DMS79 (cell line): ENCODE measurements at regions not wholly inside any gene's neighbourhood (a gene's known extent, or its start where the extent isn't known, plus 50 kb on each side); places are given as distances from the start of the nearest gene placed in this dataset.

Source experiments
- DNase-seq: peaks from one replicate; lab custom pipeline; 2025; lab: John Stamatoyannopoulos, UW

DNA sequence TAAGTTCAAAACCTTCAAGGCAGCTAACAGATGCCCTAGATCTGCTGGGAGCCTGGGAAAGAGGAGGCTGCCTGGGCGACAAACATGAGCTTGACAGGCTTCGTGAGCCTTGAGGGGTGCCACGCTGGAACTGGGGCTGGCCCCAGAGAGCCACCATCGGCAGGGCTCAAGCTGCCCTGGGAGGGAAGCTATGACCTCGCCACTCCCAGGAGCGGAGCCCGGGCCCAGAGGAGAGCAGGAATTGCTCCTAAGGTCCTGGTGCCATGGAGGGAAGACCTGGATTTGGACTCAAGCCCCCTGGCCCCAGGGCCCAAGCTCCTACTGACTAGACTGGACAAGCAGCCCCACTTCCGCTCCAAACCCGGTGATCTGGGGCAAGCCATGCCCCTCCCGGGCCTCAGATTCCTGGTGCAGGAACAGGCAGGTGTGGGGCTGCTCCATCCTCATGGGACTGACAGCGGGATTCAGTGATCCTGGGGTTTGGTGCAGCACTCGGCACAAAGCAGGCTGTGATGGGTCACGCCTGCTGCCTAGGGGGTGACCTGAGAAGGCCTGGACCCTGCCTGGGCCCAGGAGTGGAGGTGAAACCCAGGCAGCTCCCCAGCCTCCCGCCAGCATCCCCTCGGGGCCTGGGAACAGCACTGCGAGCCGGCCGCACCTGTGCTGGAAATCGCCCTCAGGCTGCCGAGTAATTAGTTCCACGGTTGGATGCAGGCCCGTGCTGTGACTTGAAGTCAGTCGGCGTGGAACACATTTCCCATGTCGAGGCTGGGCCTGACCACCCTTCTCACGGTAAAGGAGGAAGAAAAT lies 246.9 kb downstream of the NDUFA10 start:
- no peak for DNase-seq

GRCh38 chr2:239777219-239777618 lies 247.9 kb downstream of the NDUFA10 start:
- DNase-seq = no peak

GRCh38 chr2:239776436-239777005 lies 248.6 kb downstream of the NDUFA10 start:
- DNase-seq = no peak

DNA sequence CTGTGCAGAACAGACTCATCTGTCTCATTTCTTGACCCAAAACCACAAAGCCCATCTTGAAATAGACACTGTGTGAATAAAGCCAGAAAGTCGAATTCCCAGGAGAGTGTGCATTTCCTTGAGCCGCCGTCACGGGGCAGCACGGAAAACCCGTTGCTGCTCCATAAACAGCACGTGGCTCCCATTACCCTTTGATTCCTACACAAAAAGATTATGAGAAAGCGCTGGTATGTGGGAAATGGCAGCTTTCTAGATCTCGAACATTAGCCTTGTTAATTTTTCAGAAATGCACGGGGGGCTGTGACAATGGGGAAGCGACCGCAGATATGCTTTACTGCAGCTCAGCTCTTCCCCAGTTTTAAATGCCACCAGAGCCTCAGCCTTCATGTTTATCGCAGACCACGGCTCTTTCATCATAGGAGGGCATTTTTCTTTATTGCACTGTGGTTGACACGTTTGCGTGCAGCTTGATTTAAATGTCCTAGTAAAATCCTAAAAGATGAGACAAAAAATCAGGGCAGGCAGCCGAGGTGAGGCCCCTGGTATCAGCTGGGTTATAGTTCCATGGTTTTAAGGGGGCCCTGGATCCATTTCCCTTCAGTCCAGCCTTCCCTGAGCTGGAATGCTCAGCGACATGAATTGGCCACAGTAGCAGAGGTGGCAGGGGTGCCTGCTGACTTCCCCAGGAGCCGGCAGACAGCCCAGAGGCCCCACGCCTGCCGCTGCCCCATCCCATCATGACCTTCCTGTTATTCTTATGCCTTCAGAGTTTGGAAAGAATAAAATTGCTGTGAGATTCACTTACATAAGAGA lies 249.3 kb downstream of the NDUFA10 start:
- no peak for DNase-seq

DNA sequence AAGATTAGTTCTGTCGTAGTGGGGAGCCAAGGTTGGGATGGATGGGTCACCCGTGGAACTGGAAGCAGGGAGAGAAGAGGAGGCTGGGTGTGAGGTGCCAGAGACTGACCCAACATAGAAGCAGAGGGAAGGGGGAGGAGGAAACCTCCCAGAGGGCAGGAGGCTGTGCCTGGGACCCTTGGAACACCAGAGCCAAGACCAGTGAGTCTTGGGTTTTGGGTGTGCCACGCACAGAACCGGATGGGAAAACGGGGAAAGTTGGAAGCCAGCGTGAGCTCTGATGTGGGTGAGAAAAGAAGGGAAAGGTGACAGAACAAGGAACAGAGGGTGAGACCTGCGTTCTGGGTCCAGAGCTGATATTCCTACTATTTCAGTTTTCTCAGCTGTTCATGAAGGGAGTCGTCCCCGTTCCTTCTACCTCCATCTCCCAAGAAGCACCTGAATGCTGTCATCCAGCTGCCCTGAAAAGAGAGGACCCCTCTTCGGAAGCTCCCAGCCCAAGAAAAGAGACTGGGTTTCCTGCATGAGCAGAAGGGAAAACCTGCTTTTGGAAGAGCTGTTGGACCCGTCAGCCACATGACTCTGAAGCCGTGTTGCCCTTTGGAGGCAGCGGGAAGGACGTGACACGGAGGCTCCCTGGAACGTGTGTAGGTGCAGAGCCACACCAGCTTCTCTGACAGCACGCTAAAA lies 250.1 kb downstream of the NDUFA10 start:
- DNase-seq = no peak

DNA sequence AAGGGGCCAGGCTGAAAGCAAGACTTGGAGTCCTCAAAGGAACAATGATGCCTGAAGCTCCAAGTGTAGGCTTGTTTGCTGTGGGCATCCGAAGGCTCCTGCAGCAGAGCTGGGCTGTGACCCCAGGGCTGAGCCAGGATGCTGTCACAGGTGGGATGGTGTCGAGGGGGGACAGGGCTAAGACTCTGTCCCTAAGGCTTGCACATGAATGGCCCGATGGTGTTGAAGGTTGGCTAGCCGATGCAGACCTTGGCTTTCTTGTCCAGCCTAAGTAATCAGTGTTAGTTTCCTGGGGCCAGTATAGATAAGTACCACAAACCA lies 251.0 kb downstream of the NDUFA10 start:
- no peak for DNase-seq

DNA sequence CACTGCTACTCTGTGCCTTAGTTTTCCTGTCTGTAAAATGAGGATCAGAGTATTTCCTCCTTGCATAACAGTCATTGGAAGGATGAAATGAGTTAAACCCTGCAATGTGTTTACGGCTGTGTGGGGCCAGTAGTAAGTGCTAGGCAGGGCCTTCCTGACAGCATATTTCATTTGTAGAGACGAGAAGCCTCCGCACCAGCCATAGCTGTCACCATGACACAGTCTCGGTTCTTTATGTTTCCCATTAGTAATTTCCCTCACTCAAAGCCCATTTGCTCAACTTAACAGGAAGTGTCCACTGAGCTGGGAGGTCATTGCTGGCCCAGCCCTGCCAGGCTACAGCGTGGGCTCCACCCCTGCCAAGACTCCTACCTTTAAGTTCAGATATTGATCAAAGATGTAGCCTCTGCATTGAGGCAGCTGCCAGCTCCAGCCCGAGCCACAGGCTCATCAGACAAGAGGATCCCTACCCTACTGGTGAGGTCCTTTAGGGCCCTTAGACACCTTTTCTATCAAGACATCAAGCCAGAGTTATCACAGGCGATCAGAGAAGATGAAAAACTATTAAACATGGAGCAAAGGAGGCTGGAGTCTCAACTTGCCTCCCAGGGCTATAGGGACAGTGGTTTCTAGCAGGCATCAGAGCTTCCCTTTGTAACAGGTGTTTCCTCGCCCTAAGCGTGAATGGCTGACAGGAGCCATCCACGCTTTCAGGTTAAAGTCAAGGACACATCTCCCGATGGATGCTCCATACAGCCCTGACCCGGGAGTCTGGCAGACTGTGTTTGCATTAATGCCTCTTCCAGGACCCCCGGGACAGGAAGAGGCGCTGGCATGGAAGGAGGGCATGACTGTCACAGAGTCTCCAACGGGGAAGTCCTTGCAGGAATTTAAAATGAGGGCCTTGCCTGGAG lies 251.7 kb downstream of the NDUFA10 start:
- DNase-seq = no peak

DNA sequence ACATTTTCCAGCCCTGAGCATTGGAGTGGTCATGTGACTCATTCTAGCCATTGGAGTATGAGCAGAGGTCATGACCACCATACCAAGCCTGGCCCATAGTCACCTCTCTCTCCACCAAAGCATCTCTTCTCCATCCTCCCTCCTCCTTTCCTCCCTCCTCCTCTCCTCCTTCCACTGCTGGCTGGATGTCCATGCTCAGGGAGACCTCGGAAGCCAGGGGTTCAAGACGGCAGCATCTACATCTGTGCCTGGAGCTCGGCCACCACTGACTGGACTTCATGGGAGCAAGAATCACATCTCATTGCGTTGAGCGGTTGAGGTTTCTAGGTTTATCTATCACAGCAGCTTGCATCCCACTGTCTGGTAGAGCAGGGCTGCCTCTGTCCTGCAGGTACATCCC lies 252.4 kb downstream of the NDUFA10 start:
- no peak for DNase-seq

DNA sequence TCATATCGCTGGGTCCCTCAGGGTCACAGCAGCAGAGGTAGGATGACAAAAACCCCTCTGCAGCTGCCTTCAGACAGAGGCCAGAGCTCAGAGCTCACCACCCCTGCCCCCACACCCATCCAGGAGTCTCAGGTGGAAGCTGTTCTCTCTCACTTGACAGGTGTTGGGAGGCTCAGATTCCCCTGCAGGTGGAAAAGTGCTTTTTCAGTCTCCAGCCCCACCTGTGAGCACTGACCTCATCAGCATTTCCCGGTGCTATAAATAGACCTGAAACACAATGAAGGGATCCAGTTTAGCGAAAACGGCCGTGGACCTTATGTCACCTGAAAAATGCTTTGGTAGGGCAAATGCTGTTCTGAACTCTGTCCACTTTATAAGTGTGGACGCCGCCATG lies 254.9 kb downstream of the NDUFA10 start:
- DNase-seq = peak; percentile 53

GRCh38 chr2:239769554-239770245 lies 255.4 kb downstream of the NDUFA10 start:
- DNase-seq = no peak

DNA sequence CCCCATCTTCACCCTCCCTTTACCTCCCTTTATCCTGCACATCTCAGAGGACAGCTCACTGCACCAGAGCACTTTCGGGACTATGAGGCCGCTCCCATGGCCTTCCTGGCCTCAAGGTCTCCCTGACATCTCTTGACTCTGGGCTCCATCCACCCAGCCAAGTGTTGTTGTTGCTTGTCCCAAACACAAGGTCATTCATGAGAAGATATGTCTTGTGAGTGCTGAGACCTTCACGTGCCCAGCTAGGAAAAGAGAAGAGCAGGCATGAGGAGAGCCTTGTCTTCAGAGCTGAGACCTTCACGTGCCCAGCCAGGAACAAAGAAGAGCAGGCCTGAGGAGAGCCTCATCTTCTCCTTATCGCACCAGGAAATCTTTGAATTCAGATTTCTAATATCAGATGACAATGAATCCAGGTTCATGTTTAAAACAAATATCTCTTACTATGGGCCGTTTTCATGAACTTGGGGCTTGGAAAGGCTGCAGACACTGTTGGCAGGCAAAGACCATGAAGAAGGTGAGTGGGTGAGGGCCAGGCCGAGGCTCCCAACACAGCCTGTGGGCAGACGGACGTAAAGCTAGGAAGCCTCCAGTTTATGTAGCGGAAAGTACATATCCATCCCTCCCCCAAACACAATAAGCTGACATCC lies 256.1 kb downstream of the NDUFA10 start:
- no peak for DNase-seq

GRCh38 chr2:239768031-239768790 lies 256.9 kb downstream of the NDUFA10 start:
- DNase-seq = no peak

- no peak for DNase-seq
Measured at GRCh38 chr2:239767021-239767905, 257.9 kb downstream of the NDUFA10 start.

- no peak for DNase-seq
Measured at GRCh38 chr2:239765911-239766310, 259.2 kb downstream of the NDUFA10 start.

DNA sequence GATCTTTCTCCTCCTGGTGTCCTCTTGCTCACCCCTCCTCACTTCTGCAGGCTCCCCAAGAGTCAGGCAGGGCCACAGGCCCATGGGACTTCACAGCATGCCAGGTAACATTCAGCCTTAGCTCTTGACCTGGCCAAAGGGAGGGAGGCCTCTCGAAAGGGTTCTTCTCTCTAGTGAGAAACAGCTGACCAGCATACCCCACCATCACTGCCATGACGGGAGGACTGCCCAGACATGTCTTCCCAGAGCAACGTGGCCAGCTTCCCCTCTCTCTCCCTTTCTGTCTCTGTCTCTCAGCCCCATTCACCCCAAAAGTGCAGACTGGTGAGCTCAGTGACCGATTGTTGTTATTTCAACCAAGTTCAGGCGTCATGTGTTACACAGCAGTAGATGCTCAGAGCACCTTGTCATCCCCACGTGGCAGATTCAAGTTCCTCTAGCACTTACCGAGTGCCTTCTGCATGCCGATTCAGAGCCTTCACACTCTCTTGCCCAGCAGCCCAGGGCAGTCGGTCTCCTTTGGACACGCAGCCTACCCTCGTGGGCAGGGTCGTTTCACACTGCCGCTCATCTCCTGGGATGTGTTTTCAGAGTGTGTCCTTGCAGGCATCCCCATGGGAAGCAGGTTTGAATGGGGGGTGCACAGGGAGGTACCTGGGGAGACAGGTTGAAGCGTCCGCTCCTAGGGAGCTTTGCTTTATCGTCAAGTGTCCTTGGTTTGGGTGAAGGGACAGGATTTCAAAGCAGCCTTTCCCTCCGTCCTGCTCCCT lies 259.9 kb downstream of the NDUFA10 start:
- DNase-seq = no peak

DNA sequence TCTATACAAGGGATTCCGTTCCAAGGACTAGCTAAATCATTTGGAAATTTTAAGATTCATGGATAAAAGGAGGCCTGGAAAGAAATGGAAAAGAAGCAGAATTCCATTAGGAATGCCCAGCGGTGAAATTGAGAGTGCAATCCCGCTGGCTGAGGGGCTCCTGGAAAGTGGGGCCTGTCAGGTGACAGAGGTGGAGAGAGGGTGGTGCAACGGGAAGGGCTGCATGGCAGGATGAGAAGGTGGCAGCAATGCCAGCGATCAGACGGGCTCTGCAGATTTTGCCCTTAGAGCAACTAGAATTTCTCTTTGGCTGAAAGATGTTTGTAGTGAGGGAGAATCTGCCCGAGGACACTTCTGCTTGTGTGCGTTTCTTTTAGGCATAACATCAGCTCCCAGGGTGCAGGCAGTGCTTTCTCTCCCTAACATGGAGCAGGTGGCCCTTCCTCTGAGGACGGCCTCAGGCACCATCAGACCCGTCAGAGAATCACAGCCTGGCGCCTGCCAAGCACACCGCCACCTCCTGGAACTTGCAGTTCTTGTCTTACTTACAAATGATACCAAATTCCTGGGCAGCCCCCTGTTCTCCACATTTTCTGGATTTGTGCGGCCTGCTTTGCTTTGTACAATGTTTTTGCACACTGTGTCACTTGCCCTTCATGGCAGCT lies 261.6 kb downstream of the NDUFA10 start:
- no peak for DNase-seq

DNA sequence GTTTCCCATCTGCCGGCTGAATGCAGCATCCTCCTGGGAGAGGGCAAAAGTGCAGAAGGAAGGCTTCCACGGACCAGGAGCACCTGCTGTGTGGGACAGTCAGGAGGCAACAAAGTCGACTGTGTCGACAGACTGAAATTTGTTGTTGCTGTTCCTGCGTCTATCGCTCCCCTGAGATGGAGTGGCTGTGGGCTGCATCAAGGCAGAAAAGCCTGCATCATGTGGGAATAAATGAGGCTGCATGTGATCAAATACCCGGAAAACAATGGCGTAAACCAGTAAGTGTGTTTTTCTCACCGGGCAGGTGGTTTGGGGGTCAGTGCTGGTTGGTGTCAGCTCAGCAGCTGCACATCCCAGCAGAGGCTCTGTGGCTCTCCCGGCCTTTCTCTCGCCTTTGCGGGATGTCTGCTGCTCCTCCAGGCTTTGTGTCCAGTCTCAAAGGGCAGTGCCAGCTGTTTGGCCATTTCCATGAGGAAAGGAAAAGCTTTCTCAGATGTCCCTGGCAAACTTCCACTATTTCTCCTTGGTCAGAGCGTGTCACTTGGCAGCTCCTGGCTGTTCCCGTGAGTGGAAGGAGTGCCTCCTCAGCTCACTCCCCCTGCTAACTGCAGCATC lies 262.4 kb downstream of the NDUFA10 start:
- no peak for DNase-seq
